HG03039 (cell line): ENCODE measurements at regions not wholly inside any gene's neighbourhood (a gene's known extent, or its start where the extent isn't known, plus 50 kb on each side); places are given as distances from the start of the nearest gene placed in this dataset.

Experiments used
- ATAC-seq: cut with Tn5 transposase; IDR thresholded peaks from one replicate; pipeline ENCODE4 v1.9.1; 2021; ENCODE audit warnings: mild to moderate bottlenecking, moderate library complexity; ENCODE audit not compliant: unreplicated experiment

DNA sequence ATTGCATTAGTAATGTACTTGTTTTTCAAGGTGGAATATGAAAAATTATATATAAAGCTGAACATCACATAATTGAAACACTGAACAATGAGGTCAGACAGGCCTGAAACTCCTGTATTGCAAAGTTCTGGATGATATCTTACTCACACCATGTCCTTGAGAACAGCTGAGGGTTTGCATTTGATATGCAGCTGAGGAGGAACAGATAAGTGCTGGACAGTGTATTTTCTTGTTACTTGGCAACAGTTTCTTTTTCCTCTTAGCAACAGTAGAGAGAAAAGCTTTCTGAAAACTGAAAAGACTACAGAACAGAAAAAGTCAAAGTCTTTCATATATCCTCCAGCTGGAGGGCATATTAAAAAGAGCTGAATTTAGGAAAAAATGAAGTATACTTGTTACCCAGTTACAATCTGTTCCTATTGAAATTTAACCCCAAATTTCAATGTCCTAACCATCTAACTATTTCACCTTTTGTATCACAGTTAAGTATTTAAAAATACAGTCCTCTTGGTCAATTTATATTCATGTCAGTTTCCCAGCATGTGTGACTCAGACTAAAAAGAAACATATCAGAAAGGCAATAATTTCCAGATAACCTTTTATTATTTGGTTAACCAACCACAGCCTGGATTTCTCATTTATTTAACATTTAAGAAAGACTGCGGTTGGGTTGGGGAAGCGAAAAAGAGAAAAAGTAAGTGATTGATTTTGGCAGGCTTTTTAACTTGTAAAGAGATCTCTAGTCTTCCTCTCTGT lies 733.0 kb upstream of the DPPA4 start:
- no peak for ATAC-seq

GRCh38 chr3:110074095-110074494 lies 736.7 kb upstream of the DPPA4 start:
- ATAC-seq = no peak

DNA sequence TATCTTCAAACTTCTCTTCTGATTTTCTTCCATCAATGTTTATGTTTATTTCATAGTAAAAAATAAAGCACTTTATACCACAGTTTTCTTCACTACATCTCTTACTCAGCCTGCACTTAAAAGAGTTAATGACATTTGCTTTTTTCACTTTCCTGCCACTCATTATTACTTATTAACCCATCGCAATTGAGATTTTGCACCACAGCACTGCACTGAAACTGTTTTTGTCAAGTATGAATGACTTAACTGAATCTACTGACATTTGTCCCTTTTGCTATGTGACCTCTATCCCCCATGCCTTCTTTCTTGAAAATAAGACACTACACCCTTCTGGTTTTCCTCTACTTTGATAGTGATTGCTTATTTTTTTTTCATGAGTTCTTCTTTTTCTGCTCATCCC lies 739.7 kb upstream of the DPPA4 start:
- no peak for ATAC-seq

DNA sequence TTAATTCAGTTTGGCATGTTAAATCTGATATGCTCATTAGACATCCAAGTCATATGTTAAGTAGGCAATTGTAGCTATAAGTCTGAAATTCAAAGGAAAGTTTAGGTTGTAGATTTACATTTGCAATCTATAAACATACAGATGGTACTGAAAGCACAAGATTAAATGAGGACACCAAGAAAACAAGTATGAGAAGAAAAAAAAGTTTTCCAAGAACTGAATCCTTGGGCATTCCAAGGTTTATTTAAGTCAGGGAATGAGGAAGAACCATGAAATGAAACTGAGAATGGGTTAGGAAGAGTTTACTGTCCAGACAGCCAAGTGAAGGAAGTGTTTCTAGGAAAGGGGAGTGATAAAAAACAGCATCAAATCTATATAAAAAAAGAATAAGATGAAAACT lies 756.1 kb upstream of the DPPA4 start:
- ATAC-seq = no peak

DNA sequence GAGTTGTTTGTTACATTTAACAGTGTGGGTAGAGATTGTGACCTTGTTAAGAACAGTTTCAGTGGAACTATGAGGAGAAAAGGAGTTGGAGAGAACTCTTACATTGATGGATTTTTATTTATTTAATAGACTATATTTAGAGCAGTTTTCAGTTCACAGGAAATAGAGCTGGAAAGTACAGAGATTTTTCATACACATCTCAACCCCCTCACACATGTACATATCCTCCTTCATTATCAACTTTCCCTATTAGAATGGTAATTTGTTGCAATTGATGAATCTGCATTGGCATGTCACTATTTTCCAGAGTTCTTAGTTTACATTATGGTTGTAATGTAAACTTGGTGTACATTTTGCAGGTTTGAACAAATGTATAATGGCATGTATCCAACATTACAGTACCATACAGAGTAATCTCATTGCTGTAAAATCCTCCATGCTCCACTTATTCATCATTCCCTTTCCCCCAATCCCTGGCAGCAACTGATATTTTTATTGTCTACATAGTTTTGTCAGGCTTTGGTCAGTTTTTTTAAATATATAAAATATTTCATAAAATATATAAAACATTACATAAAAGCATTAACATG lies 756.6 kb upstream of the DPPA4 start:
- no peak for ATAC-seq

- ATAC-seq = no peak
These were observed 762.4 kb upstream of the DPPA4 start for GRCh38 chr3:110099711-110100110.

- ATAC-seq = no peak
These were observed 764.0 kb upstream of the DPPA4 start for GRCh38 chr3:110101361-110101760.

DNA sequence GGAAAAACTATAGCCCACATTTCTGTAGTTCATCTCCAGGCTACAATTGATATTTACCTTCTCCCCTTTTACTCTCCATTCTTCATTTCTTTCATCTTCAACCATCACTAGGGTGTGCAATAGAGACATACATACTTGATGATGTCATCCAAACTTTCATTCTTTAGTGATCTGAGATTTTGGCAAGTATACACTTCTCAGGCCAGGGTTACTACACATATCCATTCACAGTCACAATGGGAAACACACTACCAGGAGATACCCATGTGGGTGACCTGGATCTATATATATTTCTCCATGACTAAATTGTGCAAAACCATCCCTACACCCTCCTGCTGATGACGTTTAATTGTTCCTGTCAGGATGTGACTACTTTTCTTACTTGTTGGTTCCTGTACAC lies 769.5 kb upstream of the DPPA4 start:
- ATAC-seq = no peak

- no peak for ATAC-seq
These were observed 786.6 kb upstream of the DPPA4 start for GRCh38 chr3:110123946-110124345.

DNA sequence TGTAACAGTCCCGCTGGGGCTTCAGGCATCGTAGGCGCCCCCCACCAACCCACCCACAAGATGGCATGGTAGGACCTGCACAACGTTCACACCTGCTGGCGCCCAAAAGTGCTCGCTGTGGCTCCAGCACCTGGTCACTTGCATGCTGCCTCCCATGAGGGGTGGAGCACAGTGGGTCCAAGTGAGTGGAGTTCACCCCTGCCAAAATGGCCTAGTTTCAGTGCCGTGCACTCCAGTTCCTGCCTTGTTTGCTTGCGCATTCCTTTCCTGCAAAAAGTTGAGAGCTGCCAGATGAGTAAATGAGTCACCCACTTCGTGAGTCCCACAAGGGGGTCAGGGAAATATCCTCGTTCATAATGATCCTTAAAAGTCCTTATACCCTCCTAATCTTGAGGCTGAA lies 788.7 kb upstream of the DPPA4 start:
- no peak for ATAC-seq

- ATAC-seq = no peak
These were observed 796.6 kb upstream of the DPPA4 start for GRCh38 chr3:110133971-110134370.

DNA sequence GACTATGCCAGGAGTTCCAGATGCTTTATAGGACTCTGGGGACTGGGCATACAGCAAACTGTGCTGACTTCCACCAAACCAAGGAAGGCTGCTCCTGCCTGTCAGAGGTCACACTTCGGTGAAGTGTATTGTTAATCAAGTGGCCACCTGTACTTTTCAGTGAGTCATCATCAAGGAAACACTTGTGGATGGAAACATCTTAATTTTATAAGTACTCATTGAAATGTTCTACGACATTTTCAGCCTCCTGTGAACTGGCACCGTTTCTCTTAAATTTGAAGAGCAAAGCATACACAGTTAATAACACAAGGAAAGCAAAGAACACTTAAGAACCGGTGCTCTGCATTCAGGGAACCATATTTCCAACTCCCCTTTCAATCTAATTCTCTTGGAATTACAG lies 801.7 kb upstream of the DPPA4 start:
- no peak for ATAC-seq

- ATAC-seq = no peak
These were observed 802.5 kb upstream of the DPPA4 start for GRCh38 chr3:110139821-110140220.

- no peak for ATAC-seq
These were observed 812.4 kb upstream of the DPPA4 start for GRCh38 chr3:110149763-110150162.

GRCh38 chr3:110157221-110157620 lies 819.9 kb upstream of the DPPA4 start:
- ATAC-seq = no peak

DNA sequence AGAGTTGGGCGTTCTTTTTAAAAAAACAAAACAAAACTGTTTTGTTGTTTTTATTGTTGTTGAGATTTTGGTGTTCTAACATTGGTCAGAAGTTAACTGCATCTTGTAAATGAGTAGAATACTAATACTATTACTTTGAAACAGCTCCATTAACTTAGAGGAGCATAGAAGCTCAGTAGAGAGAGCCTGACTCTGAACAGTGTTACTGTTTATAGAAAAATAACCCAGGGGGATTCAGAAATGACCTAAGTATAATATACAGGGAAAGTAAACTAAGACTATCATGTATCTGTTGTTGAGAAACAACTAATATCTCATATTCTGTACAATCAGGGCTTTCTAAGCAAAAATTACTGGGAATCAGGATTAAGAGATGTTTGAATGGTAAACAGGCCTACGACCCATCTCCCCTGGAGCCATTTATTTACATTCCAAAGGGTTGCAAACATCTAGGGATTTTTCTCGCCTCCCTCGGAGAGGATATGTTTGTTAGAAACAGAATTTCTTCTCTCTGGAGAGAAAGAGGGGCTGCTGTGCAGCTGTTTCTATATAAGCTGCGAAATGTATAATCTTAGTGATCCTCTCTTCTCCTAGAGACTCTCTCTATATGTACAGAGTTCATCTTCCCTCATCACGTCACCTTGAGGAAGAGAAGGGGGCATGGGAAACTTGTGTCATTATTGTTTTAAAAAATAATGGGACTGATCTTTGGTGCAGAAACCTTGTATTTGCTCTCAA lies 827.5 kb upstream of the DPPA4 start:
- ATAC-seq = no peak

DNA sequence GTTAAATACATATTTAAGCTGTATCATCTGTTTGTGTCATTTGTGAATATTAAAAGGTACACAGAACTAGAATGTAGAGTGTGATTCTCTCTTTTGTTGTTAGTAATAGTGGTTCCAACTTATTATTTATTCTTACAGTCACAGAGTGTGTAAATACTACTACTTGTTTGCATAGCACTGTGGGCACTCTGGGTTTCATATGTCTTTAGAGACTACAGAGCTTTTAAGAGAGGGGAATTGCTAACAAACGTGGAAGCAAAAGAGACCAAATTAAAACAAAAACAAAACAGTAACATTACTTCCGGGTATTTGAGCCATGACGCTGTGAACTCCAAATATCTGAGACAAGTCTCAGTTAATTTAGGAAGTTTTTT lies 828.0 kb upstream of the DPPA4 start:
- no peak for ATAC-seq

DNA sequence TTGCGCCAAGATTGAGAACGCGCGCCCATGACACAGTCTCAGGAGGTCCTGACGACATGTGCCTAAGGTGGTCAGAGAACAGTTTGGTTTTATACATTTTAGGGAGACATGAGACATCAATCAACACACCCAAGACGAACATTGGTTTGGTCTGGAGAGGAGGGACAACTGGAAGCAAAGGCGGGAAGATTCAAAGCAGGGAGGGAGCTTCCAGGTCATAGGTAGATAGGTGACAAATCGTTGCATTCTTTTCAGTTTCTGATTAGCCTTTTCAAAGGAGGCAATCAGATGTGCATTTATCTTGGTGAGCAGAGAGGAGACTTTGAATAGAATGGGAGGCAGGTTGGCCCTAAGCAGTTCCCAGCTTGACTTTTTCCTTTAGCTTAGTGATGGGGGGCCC lies 828.4 kb upstream of the DPPA4 start:
- no peak for ATAC-seq

GRCh38 chr3:110166791-110167190 lies 829.4 kb upstream of the DPPA4 start:
- no peak for ATAC-seq

DNA sequence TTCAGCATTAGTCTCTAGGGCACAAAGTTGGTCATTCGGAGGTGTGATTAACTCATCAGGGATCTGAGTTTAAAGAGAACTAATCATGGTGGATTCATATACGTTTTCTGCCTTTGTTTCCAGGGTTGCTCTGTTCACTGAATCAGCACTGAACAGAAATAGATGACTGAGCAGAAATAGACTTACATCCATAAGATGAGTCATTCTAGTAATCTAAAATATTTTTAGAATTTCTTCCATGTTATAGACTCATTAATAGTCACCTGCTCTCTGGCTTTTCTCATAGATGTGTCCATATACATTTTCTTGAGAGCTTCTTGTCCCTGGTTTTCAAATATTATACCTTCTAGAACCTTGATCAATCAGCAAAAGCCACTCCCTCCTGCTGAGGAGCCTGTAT lies 837.6 kb upstream of the DPPA4 start:
- ATAC-seq = no peak

DNA sequence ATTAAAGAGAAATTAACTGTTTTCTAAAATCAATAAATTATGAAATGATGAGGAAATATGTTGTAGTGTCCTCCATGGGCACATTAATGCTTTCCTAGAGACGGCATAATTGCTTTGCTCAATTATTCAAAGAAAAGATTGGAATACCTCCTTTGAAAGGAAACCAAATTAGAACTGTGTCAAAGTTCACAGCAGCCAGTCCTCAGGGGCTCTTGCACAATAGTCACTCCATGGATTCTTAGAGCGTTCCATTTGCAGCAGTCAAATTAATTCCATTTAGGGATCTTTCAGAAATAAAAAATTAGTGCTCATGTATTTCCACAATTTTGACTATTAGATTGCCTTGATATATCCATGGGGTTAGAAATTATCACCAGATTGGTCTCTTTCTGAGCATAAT lies 841.6 kb upstream of the DPPA4 start:
- ATAC-seq = no peak

- ATAC-seq = no peak
These were observed 843.4 kb upstream of the DPPA4 start for GRCh38 chr3:110180733-110181132.
